HG03469 (cell line): ENCODE measurements at regions not wholly inside any gene's neighbourhood (a gene's known extent, or its start where the extent isn't known, plus 50 kb on each side); places are given as distances from the start of the nearest gene placed in this dataset.

ENCODE experiments used
- ATAC-seq: cut with Tn5 transposase; IDR thresholded peaks from one replicate; pipeline ENCODE4 v1.9.1; 2021; ENCODE audit warnings: mild to moderate bottlenecking, moderate library complexity, moderate number of reproducible peaks; ENCODE audit not compliant: unreplicated experiment

DNA sequence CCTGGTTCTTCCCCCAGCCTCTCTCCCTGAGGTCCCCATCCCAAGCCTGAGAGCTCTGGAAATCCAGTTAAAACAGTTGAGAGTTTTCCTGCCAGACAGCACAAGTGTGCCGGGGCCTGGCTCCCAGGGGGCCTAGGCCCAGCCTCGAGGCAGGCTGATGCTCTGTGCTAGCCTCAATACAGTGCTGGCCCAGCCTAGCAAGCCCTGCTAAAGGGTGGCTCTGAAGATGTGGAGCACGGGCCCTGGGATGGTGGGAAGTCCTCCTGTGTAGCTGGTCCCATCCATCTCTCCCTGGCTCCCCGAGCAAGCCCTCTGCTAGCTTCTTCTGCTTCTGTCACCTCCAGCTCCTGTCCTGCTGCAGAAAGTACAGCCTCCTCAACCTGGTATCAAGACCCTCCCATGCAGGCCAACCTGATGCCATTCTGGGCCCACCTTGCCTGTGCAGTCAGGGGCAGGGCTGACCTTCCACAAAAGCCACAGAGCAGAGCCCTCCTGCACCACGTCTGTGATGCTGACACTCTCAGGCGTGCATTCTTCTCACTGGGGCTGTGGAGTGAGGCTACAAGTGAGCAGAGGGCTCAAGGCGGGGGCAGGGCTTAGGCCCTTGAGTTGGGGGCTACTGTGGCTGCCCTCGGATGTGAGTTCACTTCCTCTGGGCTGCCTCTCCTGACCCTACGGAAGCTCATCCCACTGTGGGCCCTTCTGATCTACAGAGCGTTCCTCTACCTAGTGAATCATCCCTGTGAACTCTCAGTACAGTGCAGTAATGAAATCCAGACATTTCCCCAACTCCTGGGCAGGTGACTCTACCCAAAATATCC lies 60.1 kb upstream of the LAPTM4A start:
- ATAC-seq: no peak

DNA sequence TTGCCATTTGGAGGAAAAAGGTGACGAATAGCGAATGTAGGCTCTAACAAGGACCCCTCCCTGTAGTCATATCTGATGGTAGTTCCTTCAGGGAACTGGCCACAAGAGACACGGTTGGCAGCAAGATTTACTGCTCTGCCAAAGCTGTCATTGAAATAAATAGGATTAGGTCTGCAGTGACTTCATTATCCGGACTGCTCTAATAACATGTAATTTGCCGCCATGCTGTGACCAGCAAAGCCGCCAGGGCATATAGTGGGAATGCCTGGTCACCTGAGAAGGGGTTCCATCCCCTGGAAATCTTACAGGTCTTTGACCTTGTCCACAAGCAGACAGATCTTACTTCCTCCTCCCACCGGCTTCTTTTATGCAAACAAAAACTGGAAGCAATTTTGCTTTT lies 59.4 kb upstream of the LAPTM4A start:
- no peak for ATAC-seq

DNA sequence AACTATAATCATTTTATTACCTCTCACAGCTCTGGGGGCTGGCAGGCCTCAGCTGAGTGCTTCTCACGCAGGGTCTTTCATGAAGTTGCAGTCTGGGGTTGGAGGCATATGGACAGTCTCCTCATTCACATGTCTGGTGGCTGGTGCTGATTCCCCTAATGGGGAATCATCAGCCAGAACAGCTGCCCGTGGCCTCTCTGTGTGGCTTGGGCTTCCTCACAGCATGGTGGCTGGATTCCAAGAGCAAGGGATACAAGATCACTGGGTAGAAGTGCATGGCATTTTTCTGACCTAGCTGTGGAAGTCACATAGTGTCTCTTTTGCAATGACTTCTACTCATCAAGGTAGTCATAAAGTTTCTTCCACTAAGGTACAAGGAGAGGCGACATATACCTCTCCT lies 59.0 kb upstream of the LAPTM4A start:
- ATAC-seq: no peak

DNA sequence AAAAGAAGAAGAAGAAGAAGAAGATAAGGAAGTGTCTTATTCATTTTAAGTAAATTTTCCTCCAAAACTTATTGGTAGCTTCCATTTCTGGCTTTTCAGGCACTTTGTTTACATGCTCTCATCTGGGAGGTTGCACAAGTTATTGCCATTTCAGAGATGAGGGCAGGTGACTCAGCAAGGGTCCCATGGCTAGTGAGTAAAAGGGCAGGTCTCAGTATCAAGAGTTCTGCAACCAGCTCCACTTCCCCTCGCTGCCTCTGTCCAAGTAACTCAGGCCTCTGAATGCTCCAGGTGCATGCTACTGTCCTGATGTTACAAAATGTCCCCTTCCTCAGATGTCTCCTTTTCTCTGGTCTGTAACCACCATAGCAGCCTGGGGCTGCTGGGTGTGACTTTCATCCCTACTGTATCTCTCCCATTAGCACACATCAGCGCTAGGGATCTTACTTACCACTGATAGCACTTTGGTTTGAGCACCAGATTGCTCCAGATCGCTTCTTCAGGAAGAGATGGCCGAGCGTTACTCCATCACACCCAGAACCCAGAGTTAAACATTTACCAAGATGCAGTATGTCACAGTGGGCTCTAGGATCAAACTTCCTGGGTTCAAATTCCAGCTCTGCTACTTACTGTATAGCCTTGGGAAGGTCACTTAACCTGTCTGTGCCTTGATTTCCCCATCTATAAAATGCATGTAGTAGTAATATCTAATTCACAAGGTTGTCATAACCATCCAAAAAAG lies 57.4 kb upstream of the LAPTM4A start:
- no peak for ATAC-seq

DNA sequence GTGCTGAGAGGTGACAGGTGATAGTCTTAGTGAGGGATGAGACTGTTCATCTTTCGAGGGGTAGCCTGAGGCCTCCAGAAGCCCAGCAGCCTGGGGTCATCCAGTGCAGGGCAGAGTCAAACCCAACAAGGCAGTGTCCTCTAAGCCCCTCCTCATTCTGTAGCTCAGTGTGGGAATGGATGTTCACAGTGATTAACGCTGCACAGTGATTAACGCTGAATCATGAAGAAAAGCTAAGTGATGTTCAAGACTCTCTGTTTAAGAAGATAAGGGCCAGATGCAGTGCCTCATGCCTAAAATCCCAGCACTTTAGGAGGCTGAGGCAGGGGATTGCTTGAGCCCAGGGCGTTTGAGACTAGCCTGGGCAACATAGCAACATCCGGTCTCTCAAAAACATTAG lies 56.3 kb upstream of the LAPTM4A start:
- no peak for ATAC-seq

DNA sequence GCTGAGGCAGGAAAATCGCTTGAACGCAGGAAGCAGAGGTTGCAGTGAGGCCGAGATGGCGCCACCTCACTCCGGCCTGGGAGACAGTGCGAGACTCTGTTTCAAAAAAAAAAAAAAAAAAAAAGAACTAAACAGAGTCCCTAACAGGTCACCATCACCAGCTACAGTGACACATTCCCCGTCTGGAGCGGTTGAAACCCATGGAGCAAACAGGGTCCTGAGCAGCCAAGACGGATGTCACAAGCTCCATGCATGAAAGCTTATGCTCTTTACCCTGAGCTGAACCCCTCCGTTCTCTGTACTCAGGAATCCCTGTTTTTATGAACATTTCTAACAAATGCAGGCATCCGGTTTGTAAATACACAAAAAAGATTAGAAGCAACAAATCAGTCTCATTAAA lies 55.9 kb upstream of the LAPTM4A start:
- no peak for ATAC-seq

DNA sequence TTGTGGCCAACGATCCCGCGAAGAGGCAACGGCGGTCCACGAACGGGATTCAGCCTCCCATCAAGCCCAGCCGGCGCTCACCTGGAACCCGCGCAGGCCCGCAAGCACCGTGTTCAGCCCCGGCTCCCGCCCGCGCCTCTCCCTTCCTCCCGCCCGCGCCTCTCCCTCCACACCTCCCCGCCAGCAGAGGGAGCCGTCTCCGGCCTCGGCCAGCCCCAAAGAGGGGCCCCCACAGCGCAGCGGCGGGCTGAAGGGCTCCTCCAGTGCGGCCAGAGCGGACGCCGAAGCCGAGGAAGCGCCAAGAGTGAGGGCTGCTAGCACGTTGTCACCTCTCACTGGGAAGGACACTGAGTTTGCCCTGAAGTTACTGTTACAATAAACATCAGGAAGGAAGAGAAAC lies 55.3 kb upstream of the LAPTM4A start:
- no peak for ATAC-seq

DNA sequence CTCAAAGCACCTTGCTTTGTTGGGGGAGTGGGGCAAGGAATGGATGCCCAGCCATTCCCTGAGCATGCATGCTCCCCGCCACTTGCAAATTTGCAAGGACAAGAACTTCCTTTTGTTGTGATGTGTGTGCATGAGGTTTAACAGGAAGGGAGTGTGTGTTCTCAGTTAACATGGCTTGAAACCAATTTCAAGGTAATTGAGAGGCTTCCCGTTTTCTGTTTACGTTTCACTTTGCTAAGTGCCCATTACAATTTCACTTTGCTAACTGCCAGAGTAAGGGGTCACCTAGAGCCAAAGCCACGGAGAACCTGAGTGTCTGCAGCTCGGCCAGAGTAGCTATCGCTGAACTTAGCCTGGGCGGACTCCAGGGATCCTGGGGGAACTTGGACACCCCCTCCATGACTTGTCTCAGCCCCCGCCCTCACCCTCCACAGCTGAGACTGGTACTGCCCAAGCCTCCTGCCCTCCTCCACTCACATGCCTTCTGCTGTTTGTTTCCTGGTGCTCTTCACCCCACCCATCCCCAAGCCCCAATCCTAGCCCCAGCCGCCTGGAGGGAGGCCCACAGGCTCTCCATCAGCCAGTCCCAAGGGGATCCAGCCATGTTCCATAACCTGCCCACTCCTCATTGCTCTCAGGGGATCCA lies 53.6 kb upstream of the LAPTM4A start:
- ATAC-seq: no peak

DNA sequence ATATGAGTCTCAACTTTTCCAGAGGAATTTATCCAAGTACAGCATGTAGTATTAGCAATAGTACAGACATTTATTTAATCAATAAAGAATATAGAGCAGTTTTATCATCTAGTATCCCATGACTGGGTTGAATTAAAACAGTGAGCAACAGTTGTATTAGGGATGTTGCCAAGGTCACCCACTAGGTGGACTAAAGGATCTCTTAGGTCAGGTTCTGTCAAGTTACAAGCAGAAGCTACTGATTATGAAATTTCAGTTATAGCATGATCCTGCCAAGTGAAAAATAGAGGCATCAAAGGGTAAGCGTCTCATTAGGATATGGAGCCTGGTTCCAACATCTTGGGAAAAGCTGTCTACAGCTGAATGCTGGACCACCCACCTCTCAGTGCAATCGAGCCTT lies 52.1 kb upstream of the LAPTM4A start:
- ATAC-seq: no peak
